ENCODE measurements at regions not wholly inside any gene's neighbourhood (a gene's known extent, or its start where the extent isn't known, plus 50 kb on each side); places are given as distances from the start of the nearest gene placed in this dataset.

DNA sequence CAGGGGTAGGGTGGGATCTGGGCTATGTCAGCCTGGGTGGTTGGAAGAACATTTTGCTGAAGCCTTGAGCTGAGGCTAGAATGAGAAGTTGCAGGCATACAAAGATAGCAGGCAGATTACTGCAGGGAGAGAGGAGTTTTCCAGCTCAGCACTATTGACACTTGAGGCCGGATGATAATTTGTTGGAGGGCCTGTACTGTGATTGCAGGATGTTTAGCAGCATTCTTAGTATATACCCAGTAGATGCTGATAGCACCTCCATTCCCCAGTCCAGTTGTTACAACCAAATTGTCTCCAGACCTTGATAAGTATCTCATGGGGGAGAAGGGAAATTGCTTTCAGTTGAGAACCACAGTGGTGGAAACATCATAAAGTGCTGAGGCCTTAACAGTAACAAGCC is 158.6 kb upstream of the CHRM2 start:
- Mint-ChIP-seq H3K27ac (no peak overlapping the region), H3K9me3 (no peaks in the 10 kb centered on the region), H3K4me1 (no peaks in the 10 kb centered on the region), H3K4me3 (no peak overlapping the region), H3K36me3 (ENCODE audit: insufficient read depth in 1 of 3, low read depth in 3 of 3) (no peaks in the 10 kb centered on the region), H3K27me3 (ENCODE audit: low read depth) (no peaks in the 10 kb centered on the region)
- Histone ChIP-seq H2BK5ac (ENCODE audit: insufficient read length, low read length) (no peak overlapping the region), H3K56ac (ENCODE audit: insufficient read length, low read depth, low read length) (no peak overlapping the region), H3K27me3 (ENCODE audit: insufficient read depth, low read length) (no peaks in the 10 kb centered on the region), H4K91ac (ENCODE audit: insufficient read length, low read depth, low read length) (no peak overlapping the region), H3K14ac (ENCODE audit: insufficient read depth, low read length) (no peak overlapping the region), H3K4me2 (ENCODE audit: insufficient read depth, insufficient read length, low read length) (no peak overlapping the region), H3K9ac (ENCODE audit: extremely low read depth, insufficient read length, low read length) (no peak overlapping the region), H3K79me2 (ENCODE audit: insufficient read depth, low read length) (no peaks in the 10 kb centered on the region), H2AFZ (ENCODE audit: low read length) (no peak overlapping the region), H3K4ac (ENCODE audit: low read depth, low read length) (no peak overlapping the region), H3K23me2 (ENCODE audit: insufficient read length, low read depth, low read length, poor library complexity, severe bottlenecking) (no peaks in the 10 kb centered on the region), H4K8ac (replicated peaks; ENCODE audit: insufficient read length, low read depth, low read length) (no peak overlapping the region), H2BK120ac (ENCODE audit: low read depth, low read length, poor library complexity, severe bottlenecking) (no peak overlapping the region), H3K79me1 (ENCODE audit: insufficient read depth, low read depth, low read length, poor library complexity, severe bottlenecking) (no peaks in the 10 kb centered on the region), H3K27ac (ENCODE audit: insufficient read length, low read depth, low read length) (no peak overlapping the region), H2BK12ac (ENCODE audit: insufficient read length, low read depth, low read length) (no peak overlapping the region), H3K9me3 (ENCODE audit: control insufficient read depth, low read depth, low read length) (no peaks in the 10 kb centered on the region), H3K18ac (ENCODE audit: insufficient read length, low read depth, low read length) (no peak overlapping the region), H2BK15ac (ENCODE audit: low read depth, low read length) (no peak overlapping the region), H2BK20ac (ENCODE audit: low read depth, low read length, poor library complexity, severe bottlenecking) (no peak overlapping the region), H4K20me1 (ENCODE audit: control insufficient read depth, insufficient read depth, insufficient read length) (no peaks in the 10 kb centered on the region), H3T11ph (ENCODE audit: low read length) (no peak overlapping the region), H3K23ac (ENCODE audit: insufficient read length, low read depth, low read length) (no peak overlapping the region), H4K5ac (ENCODE audit: insufficient read length, low read depth, low read length) (no peak overlapping the region), H2AK5ac (ENCODE audit: insufficient read length, low read length) (no peak overlapping the region), H3K4me1 (ENCODE audit: insufficient read depth, low read length) (no peaks in the 10 kb centered on the region)
- no CpG with 5 or more reads among the region's 1 CpG for WGBS (ENCODE audit: extremely low coverage, insufficient read length, low lambda C conversion rate)
- TF ChIP-seq, protein P1, sequence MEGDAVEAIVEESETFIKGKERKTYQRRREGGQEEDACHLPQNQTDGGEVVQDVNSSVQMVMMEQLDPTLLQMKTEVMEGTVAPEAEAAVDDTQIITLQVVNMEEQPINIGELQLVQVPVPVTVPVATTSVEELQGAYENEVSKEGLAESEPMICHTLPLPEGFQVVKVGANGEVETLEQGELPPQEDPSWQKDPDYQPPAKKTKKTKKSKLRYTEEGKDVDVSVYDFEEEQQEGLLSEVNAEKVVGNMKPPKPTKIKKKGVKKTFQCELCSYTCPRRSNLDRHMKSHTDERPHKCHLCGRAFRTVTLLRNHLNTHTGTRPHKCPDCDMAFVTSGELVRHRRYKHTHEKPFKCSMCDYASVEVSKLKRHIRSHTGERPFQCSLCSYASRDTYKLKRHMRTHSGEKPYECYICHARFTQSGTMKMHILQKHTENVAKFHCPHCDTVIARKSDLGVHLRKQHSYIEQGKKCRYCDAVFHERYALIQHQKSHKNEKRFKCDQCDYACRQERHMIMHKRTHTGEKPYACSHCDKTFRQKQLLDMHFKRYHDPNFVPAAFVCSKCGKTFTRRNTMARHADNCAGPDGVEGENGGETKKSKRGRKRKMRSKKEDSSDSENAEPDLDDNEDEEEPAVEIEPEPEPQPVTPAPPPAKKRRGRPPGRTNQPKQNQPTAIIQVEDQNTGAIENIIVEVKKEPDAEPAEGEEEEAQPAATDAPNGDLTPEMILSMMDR (conservative IDR thresholded peaks at IDR 0.05): no peak
- DNase-seq: no peak
